ENCODE measurements at regions not wholly inside any gene's neighbourhood (a gene's known extent, or its start where the extent isn't known, plus 50 kb on each side); places are given as distances from the start of the nearest gene placed in this dataset.

DNA sequence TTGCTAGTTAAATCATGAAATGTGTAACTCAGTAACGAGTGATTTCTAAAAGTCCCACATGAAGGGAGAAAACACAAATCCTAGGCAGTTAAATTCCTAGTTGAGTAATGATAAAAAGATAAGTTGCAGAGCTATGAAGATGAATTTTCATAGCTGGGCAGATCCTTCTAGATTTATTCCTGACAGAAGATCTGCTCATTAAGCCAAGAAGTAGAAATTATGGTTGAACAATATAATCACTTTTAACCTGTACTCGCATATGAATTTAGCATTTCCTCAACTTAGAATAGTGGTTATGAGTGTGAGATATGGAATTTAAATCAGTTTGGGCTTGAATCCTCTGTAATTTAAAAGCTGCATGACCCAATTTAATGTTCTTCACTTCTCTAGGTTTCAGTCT, 359.2 kb upstream of the HSF2 start:
- TF ChIP-seq EP300 (IDR thresholded peaks at IDR 0.05; ENCODE audit: borderline replicate concordance), result no peak
- no peak for TF ChIP-seq ZBTB7A (IDR thresholded peaks at IDR 0.05; ENCODE audit: low read depth)
- no peak for TF ChIP-seq EGR1 (IDR thresholded peaks at IDR 0.05)
- TF ChIP-seq TEAD4 (IDR thresholded peaks at IDR 0.05), result no peak
- TF ChIP-seq, protein P1, sequence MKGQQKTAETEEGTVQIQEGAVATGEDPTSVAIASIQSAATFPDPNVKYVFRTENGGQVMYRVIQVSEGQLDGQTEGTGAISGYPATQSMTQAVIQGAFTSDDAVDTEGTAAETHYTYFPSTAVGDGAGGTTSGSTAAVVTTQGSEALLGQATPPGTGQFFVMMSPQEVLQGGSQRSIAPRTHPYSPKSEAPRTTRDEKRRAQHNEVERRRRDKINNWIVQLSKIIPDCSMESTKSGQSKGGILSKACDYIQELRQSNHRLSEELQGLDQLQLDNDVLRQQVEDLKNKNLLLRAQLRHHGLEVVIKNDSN (IDR thresholded peaks at IDR 0.05), result no peak
- TF ChIP-seq NFIC (IDR thresholded peaks at IDR 0.05), result no peak
- TF ChIP-seq YY1 (IDR thresholded peaks at IDR 0.05; ENCODE audit: low read depth), result no peak
- no peak for TF ChIP-seq RAD21 (IDR thresholded peaks at IDR 0.05; ENCODE audit: low read depth)
- TF ChIP-seq, protein P2, sequence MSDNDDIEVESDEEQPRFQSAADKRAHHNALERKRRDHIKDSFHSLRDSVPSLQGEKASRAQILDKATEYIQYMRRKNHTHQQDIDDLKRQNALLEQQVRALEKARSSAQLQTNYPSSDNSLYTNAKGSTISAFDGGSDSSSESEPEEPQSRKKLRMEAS (IDR thresholded peaks at IDR 0.05), result no peak
- no peak for TF ChIP-seq CREB1 (IDR thresholded peaks at IDR 0.05; ENCODE audit: low read depth)
- TF ChIP-seq TCF12 (IDR thresholded peaks at IDR 0.05; ENCODE audit: low read depth), result no peak
- TF ChIP-seq CEBPB (IDR thresholded peaks at IDR 0.05), result no peak
- no peak for TF ChIP-seq TAF1 (IDR thresholded peaks at IDR 0.05; ENCODE audit: low read depth)
- TF ChIP-seq FOXM1 (IDR thresholded peaks at IDR 0.05; ENCODE audit: borderline replicate concordance, low read depth), result no peak
- TF ChIP-seq, protein P3, sequence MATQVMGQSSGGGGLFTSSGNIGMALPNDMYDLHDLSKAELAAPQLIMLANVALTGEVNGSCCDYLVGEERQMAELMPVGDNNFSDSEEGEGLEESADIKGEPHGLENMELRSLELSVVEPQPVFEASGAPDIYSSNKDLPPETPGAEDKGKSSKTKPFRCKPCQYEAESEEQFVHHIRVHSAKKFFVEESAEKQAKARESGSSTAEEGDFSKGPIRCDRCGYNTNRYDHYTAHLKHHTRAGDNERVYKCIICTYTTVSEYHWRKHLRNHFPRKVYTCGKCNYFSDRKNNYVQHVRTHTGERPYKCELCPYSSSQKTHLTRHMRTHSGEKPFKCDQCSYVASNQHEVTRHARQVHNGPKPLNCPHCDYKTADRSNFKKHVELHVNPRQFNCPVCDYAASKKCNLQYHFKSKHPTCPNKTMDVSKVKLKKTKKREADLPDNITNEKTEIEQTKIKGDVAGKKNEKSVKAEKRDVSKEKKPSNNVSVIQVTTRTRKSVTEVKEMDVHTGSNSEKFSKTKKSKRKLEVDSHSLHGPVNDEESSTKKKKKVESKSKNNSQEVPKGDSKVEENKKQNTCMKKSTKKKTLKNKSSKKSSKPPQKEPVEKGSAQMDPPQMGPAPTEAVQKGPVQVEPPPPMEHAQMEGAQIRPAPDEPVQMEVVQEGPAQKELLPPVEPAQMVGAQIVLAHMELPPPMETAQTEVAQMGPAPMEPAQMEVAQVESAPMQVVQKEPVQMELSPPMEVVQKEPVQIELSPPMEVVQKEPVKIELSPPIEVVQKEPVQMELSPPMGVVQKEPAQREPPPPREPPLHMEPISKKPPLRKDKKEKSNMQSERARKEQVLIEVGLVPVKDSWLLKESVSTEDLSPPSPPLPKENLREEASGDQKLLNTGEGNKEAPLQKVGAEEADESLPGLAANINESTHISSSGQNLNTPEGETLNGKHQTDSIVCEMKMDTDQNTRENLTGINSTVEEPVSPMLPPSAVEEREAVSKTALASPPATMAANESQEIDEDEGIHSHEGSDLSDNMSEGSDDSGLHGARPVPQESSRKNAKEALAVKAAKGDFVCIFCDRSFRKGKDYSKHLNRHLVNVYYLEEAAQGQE (IDR thresholded peaks at IDR 0.05; ENCODE audit: low read depth), result no peak

DNA sequence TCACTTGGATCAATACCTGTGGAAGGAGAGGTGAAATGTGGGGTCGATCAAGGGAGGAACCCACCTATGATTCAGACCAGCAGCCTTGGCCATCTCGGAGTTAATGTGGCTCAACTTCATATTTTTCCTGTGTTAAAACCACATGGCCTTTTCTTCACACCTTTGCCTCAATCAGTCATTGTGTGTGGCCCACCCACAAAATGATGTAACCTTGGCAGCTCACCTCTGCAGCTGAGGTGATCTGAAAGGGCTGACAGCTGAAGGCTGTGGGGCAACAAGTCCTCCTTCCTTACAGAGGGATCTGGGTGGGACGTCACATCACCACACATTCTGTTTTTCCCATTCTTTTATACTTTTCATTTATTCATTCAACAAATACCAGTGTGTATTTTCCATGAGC, 357.1 kb upstream of the HSF2 start:
- no peak for TF ChIP-seq EP300 (IDR thresholded peaks at IDR 0.05; ENCODE audit: borderline replicate concordance)
- TF ChIP-seq, protein P2 (IDR thresholded peaks at IDR 0.05), result 0 out of 2 replicates have a peak, but pooled peaks have one; percentile 40
- no peak for TF ChIP-seq YY1 (IDR thresholded peaks at IDR 0.05; ENCODE audit: low read depth)
- no peak for TF ChIP-seq TCF12 (IDR thresholded peaks at IDR 0.05; ENCODE audit: low read depth)
- TF ChIP-seq FOXM1 (IDR thresholded peaks at IDR 0.05; ENCODE audit: borderline replicate concordance, low read depth), result no peak

DNA sequence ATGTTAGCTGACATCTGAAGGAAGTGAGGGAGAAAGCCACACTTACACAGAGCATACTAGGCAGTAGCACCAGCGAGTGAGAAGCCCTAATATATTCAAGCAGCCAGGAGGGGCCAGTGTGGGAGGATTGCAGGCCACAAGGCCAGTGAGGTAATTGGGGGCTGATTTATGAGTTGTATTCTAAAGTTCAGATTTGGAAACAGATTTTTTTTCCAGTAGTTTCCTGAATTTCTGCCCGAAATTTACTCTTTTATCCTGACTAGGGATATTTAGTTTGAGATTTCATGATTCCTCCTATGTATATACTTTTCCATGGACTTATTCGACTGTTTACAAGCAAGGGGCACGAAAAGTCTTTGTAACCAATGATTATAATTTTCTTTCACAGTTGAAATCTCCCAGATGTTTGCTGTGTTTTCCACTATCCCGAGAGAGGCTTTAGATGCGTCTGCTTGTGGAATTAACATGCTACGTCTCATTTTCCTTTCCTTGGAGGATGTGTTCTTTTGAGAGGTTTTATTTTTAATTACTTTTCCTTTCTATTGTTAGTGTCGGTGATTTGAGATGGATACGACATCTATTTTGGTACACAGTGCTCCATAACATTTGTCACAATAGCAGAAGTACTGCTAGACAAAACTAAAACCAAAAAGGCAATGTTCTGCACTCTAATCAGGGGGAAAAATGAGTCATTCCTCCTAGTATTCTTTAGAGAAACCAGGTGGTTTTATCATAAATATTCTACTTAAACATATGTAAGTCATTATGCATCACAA, 356.3 kb upstream of the HSF2 start:
- no peak for TF ChIP-seq NFIC (IDR thresholded peaks at IDR 0.05)
- no peak for TF ChIP-seq EP300 (IDR thresholded peaks at IDR 0.05; ENCODE audit: borderline replicate concordance)
- TF ChIP-seq TCF12 (IDR thresholded peaks at IDR 0.05; ENCODE audit: low read depth), result no peak
- TF ChIP-seq ZBTB7A (IDR thresholded peaks at IDR 0.05; ENCODE audit: low read depth), result no peak
- TF ChIP-seq TEAD4 (IDR thresholded peaks at IDR 0.05), result no peak
- no peak for TF ChIP-seq EGR1 (IDR thresholded peaks at IDR 0.05)
- TF ChIP-seq FOXM1 (IDR thresholded peaks at IDR 0.05; ENCODE audit: borderline replicate concordance, low read depth), result no peak
- TF ChIP-seq, protein P3 (IDR thresholded peaks at IDR 0.05; ENCODE audit: low read depth), result no peak
- TF ChIP-seq TAF1 (IDR thresholded peaks at IDR 0.05; ENCODE audit: low read depth), result no peak
- no peak for TF ChIP-seq CREB1 (IDR thresholded peaks at IDR 0.05; ENCODE audit: low read depth)

DNA sequence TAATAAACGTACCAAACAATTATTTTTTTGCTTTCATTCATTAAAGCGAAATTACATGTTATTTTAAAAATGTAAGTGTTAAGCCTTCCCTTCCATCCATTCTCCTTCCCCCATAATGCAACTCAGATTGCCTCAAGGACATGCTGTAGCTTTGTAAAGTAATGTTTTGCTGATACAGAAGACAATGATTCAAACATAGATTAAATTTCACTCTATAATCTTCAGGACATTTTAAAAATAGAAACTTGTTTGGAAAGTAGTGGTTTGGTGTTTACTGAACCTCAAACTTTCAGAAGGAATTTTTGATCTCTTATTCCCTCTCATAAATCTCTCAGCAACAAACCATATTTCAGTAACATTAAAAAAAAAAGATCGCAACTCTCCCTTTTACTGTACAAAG, 350.9 kb upstream of the HSF2 start:
- TF ChIP-seq TEAD4 (IDR thresholded peaks at IDR 0.05) (no peak), CEBPB (IDR thresholded peaks at IDR 0.05) (no peak), TAF1 (IDR thresholded peaks at IDR 0.05; ENCODE audit: low read depth) (no peak), TCF12 (IDR thresholded peaks at IDR 0.05; ENCODE audit: low read depth) (no peak), CREB1 (IDR thresholded peaks at IDR 0.05; ENCODE audit: low read depth) (no peak)
- TF ChIP-seq, protein P1 (IDR thresholded peaks at IDR 0.05), result no peak
- TF ChIP-seq, protein P2 (IDR thresholded peaks at IDR 0.05), result no peak

DNA sequence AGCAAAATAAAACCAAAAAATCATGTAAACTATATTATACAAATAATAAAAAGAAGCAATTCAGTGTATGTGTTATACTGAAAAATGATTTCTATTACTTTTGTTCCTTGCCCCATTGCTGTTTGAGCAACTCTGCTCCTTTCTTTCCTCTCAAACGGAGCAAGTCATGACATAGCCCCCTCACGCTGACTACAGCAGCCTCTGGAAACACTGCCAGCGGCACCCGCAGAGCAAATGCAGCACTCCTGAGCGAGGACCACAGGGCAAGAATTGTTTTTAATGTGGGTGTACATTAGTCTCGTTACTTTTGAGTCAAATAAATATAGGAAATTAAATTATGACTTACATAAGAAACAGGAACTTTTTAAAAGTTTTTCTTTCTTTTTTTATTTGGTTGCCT, 350.1 kb upstream of the HSF2 start:
- TF ChIP-seq, protein P3 (IDR thresholded peaks at IDR 0.05; ENCODE audit: low read depth), result no peak
- TF ChIP-seq TCF12 (IDR thresholded peaks at IDR 0.05; ENCODE audit: low read depth) (no peak), NFIC (IDR thresholded peaks at IDR 0.05) (no peak), TEAD4 (IDR thresholded peaks at IDR 0.05) (no peak), ZBTB7A (IDR thresholded peaks at IDR 0.05; ENCODE audit: low read depth) (no peak)

All from Ishikawa (cell line).